ENCODE measurements at regions not wholly inside any gene's neighbourhood (a gene's known extent, or its start where the extent isn't known, plus 50 kb on each side); places are given as distances from the start of the nearest gene placed in this dataset.
"Not testable (repeated sequence)": the region's sequence is repeated elsewhere in the genome, so short reads cannot be mapped to it uniquely, and the experiment has no call there.

- peak; percentile 81 for FAIRE-seq
- no peak for TF ChIP-seq POLR2AphosphoS5 (IDR thresholded peaks at IDR 0.05; ENCODE audit: low read depth, low read length)
- TF ChIP-seq TAF1 (IDR thresholded peaks at IDR 0.05; ENCODE audit: borderline replicate concordance, low read depth, low read length), result no peak
- TF ChIP-seq POLR2A (IDR thresholded peaks at IDR 0.05; ENCODE audit: low read depth, low read length), result no peak
- DNase-seq (ENCODE audit: insufficient read length), result no peak
Observed at GRCh38 chr12:75635606-75636444, 124.4 kb upstream of the KRR1 start.

GRCh38 chr12:75634244-75635222, 123.1 kb upstream of the KRR1 start:
- TF ChIP-seq POLR2A (IDR thresholded peaks at IDR 0.05; ENCODE audit: low read depth, low read length), result no peak
- no peak for TF ChIP-seq TAF1 (IDR thresholded peaks at IDR 0.05; ENCODE audit: borderline replicate concordance, low read depth, low read length)
- no peak for TF ChIP-seq POLR2AphosphoS5 (IDR thresholded peaks at IDR 0.05; ENCODE audit: low read depth, low read length)
- FAIRE-seq, result no peak
- no peak for DNase-seq (ENCODE audit: insufficient read length)

- FAIRE-seq (no peak), DNase-seq (ENCODE audit: insufficient read length) (no peak)
- TF ChIP-seq TAF1 (IDR thresholded peaks at IDR 0.05; ENCODE audit: borderline replicate concordance, low read depth, low read length), result no peak
- TF ChIP-seq POLR2AphosphoS5 (IDR thresholded peaks at IDR 0.05; ENCODE audit: low read depth, low read length), result no peak
- no peak for TF ChIP-seq POLR2A (IDR thresholded peaks at IDR 0.05; ENCODE audit: low read depth, low read length)
Observed at GRCh38 chr12:75633789-75634188, 122.4 kb upstream of the KRR1 start.

- TF ChIP-seq POLR2AphosphoS5 (IDR thresholded peaks at IDR 0.05; ENCODE audit: low read depth, low read length) (no peak), TAF1 (IDR thresholded peaks at IDR 0.05; ENCODE audit: borderline replicate concordance, low read depth, low read length) (no peak), POLR2A (IDR thresholded peaks at IDR 0.05; ENCODE audit: low read depth, low read length) (no peak)
- FAIRE-seq (no peak), DNase-seq (ENCODE audit: insufficient read length) (no peak)
Observed at GRCh38 chr12:75632442-75632841, 121.0 kb upstream of the KRR1 start.

- DNase-seq (ENCODE audit: insufficient read length), result no peak
- no peak for FAIRE-seq
Observed at GRCh38 chr12:75631831-75632230, 120.4 kb upstream of the KRR1 start.

GRCh38 chr12:75630091-75630490, 118.7 kb upstream of the KRR1 start:
- TF ChIP-seq TAF1 (IDR thresholded peaks at IDR 0.05; ENCODE audit: borderline replicate concordance, low read depth, low read length) (no peak), POLR2AphosphoS5 (IDR thresholded peaks at IDR 0.05; ENCODE audit: low read depth, low read length) (no peak), POLR2A (IDR thresholded peaks at IDR 0.05; ENCODE audit: low read depth, low read length) (no peak)
- DNase-seq (ENCODE audit: insufficient read length) (no peak), FAIRE-seq (no peak)

More at GRCh38 chr12:75631831-75632230, 120.4 kb upstream of the KRR1 start:
- TF ChIP-seq TAF1 (IDR thresholded peaks at IDR 0.05; ENCODE audit: borderline replicate concordance, low read depth, low read length) (no peak), POLR2A (IDR thresholded peaks at IDR 0.05; ENCODE audit: low read depth, low read length) (no peak), POLR2AphosphoS5 (IDR thresholded peaks at IDR 0.05; ENCODE audit: low read depth, low read length) (no peak)

GRCh38 chr12:75628916-75629315, 117.5 kb upstream of the KRR1 start:
- FAIRE-seq (no peak), DNase-seq (ENCODE audit: insufficient read length) (no peak)
- TF ChIP-seq TAF1 (IDR thresholded peaks at IDR 0.05; ENCODE audit: borderline replicate concordance, low read depth, low read length) (no peak), POLR2AphosphoS5 (IDR thresholded peaks at IDR 0.05; ENCODE audit: low read depth, low read length) (no peak), POLR2A (IDR thresholded peaks at IDR 0.05; ENCODE audit: low read depth, low read length) (no peak)

- DNase-seq (ENCODE audit: insufficient read length), result no peak
- FAIRE-seq, result no peak
- TF ChIP-seq POLR2A (IDR thresholded peaks at IDR 0.05; ENCODE audit: low read depth, low read length), result no peak
- no peak for TF ChIP-seq POLR2AphosphoS5 (IDR thresholded peaks at IDR 0.05; ENCODE audit: low read depth, low read length)
- TF ChIP-seq TAF1 (IDR thresholded peaks at IDR 0.05; ENCODE audit: borderline replicate concordance, low read depth, low read length), result no peak
Observed at GRCh38 chr12:75628511-75628910, 117.1 kb upstream of the KRR1 start.

GRCh38 chr12:75623631-75624154, 112.3 kb upstream of the KRR1 start:
- TF ChIP-seq TAF1 (IDR thresholded peaks at IDR 0.05; ENCODE audit: borderline replicate concordance, low read depth, low read length), result no peak
- no peak for TF ChIP-seq POLR2A (IDR thresholded peaks at IDR 0.05; ENCODE audit: low read depth, low read length)
- TF ChIP-seq POLR2AphosphoS5 (IDR thresholded peaks at IDR 0.05; ENCODE audit: low read depth, low read length), result no peak
- DNase-seq (ENCODE audit: insufficient read length) (no peak), FAIRE-seq (no peak)

GRCh38 chr12:75622492-75622891, 111.1 kb upstream of the KRR1 start:
- FAIRE-seq (no peak), DNase-seq (ENCODE audit: insufficient read length) (no peak)
- TF ChIP-seq TAF1 (IDR thresholded peaks at IDR 0.05; ENCODE audit: borderline replicate concordance, low read depth, low read length) (no peak), POLR2A (IDR thresholded peaks at IDR 0.05; ENCODE audit: low read depth, low read length) (no peak), POLR2AphosphoS5 (IDR thresholded peaks at IDR 0.05; ENCODE audit: low read depth, low read length) (no peak)

- not testable (repeated sequence) for FAIRE-seq; DNase-seq (ENCODE audit: insufficient read length)
Observed at GRCh38 chr12:75614396-75614795, 103.0 kb upstream of the KRR1 start.

All from GM12892 (cell line).